ENCODE measurements at regions not wholly inside any gene's neighbourhood (a gene's known extent, or its start where the extent isn't known, plus 50 kb on each side); places are given as distances from the start of the nearest gene placed in this dataset.

GRCh38 chr1:87185077-87185476 is 143.6 kb upstream of the LMO4 start:
- POLR2A ChIA-PET = no interaction called here
- no peak for DNase-seq
- intact Hi-C loops (cut with micrococcal nuclease) = no loop called here

GRCh38 chr1:87186346-87186745 is 142.3 kb upstream of the LMO4 start:
- ATAC-seq (ENCODE audit: low read depth) (no peak), DNase-seq (no peak)
- Mint-ChIP-seq H3K27me3 (peaks cover 19% of the 10 kb centered on the region), H3K36me3 (ENCODE audit: low read depth) (no peaks in the 10 kb centered on the region), H3K4me1 (no peaks in the 10 kb centered on the region), H3K9me3 (no peaks in the 10 kb centered on the region), H3K27ac (no peak overlapping the region), H3K4me3 (no peak overlapping the region)
- ChIA-PET POLR2A (no interaction called here), CTCF (interaction anchor here (1.1 kb wide), 1 partner anchor 13 kb away, joined by 3 read pairs; no protein-coding TSS in a partner anchor)
- TF ChIP-seq CTCF (IDR thresholded peaks at IDR 0.05) = no peak
- intact Hi-C loops (cut with micrococcal nuclease) = no loop called here

More at GRCh38 chr1:87185077-87185476, 143.6 kb upstream of the LMO4 start:
- H3K27me3 Mint-ChIP-seq = peaks cover 20% of the 10 kb centered on the region
- no peak for ATAC-seq (ENCODE audit: low read depth)
- H3K9me3 Mint-ChIP-seq = no peaks in the 10 kb centered on the region
- no peaks in the 10 kb centered on the region for H3K4me1 Mint-ChIP-seq
- CTCF ChIA-PET = no interaction called here
- no peak for TF ChIP-seq CTCF (IDR thresholded peaks at IDR 0.05)
- H3K36me3 Mint-ChIP-seq (ENCODE audit: low read depth) = no peaks in the 10 kb centered on the region
- H3K4me3 Mint-ChIP-seq = no peak overlapping the region
- no peak overlapping the region for H3K27ac Mint-ChIP-seq

- Mint-ChIP-seq H3K4me3 (no peak overlapping the region), H3K27ac (no peak overlapping the region), H3K4me1 (no peaks in the 10 kb centered on the region), H3K9me3 (no peaks in the 10 kb centered on the region), H3K36me3 (ENCODE audit: low read depth) (no peaks in the 10 kb centered on the region), H3K27me3 (peaks cover 11% of the 10 kb centered on the region)
- CTCF ChIA-PET = no interaction called here
- ATAC-seq (ENCODE audit: low read depth) (no peak), DNase-seq (no peak)
- intact Hi-C loops (cut with micrococcal nuclease) = no loop called here
- TF ChIP-seq CTCF (IDR thresholded peaks at IDR 0.05) = no peak
- POLR2A ChIA-PET = no interaction called here
Observed at GRCh38 chr1:87188640-87189039, 140.0 kb upstream of the LMO4 start.

GRCh38 chr1:87190402-87190801 is 138.3 kb upstream of the LMO4 start:
- POLR2A ChIA-PET = no interaction called here
- no peak for DNase-seq
- H3K4me3 Mint-ChIP-seq = no peak overlapping the region
- no peak for TF ChIP-seq CTCF (IDR thresholded peaks at IDR 0.05)
- H3K27ac Mint-ChIP-seq = no peak overlapping the region
- intact Hi-C loops (cut with micrococcal nuclease) = no loop called here
- CTCF ChIA-PET = no interaction called here
- H3K27me3 Mint-ChIP-seq = peaks cover 8% of the 10 kb centered on the region
- H3K9me3 Mint-ChIP-seq = peaks cover 6% of the 10 kb centered on the region
- no peaks in the 10 kb centered on the region for H3K4me1 Mint-ChIP-seq
- no peaks in the 10 kb centered on the region for H3K36me3 Mint-ChIP-seq (ENCODE audit: low read depth)
- no peak for ATAC-seq (ENCODE audit: low read depth)

DNA sequence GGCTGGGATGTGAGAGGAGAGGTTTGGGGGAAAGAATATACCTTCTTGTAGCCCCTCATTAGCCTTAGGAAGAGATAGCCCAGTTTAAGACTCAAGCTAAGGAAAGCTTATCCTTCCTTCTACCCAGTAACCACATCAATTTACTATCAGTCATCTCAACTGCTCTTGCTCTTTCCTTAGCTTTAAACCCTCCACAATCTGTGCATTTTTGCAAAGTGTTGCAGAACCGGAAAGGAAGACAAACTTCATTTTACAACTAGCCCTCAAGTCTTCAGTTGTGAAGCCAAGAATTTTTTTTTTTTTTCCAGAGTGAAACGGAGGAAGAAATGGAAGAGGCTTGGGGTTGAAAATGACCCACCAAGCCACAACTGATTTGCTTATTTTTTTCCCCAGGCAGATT is 137.0 kb upstream of the LMO4 start:
- intact Hi-C loops (cut with micrococcal nuclease) = no loop called here
- Mint-ChIP-seq H3K9me3 (peaks cover 6% of the 10 kb centered on the region), H3K27me3 (peaks cover 8% of the 10 kb centered on the region), H3K4me3 (no peak overlapping the region), H3K27ac (no peak overlapping the region), H3K4me1 (no peaks in the 10 kb centered on the region), H3K36me3 (ENCODE audit: low read depth) (no peaks in the 10 kb centered on the region)
- no peak for TF ChIP-seq CTCF (IDR thresholded peaks at IDR 0.05)
- ChIA-PET CTCF (no interaction called here), POLR2A (no interaction called here)
- DNase-seq (no peak), ATAC-seq (ENCODE audit: low read depth) (no peak)
